ENCODE measurements at regions not wholly inside any gene's neighbourhood (a gene's known extent, or its start where the extent isn't known, plus 50 kb on each side); places are given as distances from the start of the nearest gene placed in this dataset.

DNA sequence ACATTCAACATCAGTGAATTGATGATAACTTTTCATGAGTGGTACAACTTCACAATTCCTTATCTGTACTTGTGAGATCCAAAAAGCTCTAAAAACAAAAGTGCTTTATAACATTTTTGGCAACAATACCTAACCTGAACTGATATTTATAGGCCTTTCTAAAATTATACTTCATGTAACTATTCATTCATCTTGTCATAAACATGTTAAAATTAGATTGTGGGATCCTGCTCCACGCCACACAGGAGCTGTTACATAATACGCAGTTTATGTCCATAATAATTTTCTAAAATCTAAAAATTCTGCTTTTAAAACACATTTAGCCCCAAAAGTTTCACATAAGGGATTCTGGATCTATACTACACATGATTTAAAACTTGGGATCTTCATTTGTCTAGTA, 908.5 kb upstream of the CHAC2 start:
- no peak for TF ChIP-seq CTCF (IDR thresholded peaks at IDR 0.05; ENCODE audit: insufficient read depth, low read length, poor library complexity, severe bottlenecking)
- no peak for TF ChIP-seq EZH2phosphoT487 (conservative IDR thresholded peaks at IDR 0.05; ENCODE audit: low read length)
- no peak overlapping the region for H3K4me2 ChIP-seq (ENCODE audit: low read depth, low read length, poor library complexity, severe bottlenecking)
- H3K36me3 ChIP-seq (ENCODE audit: low read length) = no peaks in the 10 kb centered on the region
- no peak overlapping the region for H3K27ac ChIP-seq (ENCODE audit: low read depth, low read length)
- no peak overlapping the region for H3K9ac ChIP-seq (ENCODE audit: low read length)
- H3K9me3 ChIP-seq (ENCODE audit: insufficient read depth, low read length) = no peaks in the 10 kb centered on the region
- no peak overlapping the region for H3K4me3 ChIP-seq (ENCODE audit: insufficient read depth, low read length, poor library complexity, severe bottlenecking)
- H3K27me3 ChIP-seq (ENCODE audit: low read length) = no peaks in the 10 kb centered on the region
- H3K79me2 ChIP-seq (ENCODE audit: insufficient read depth, low read length) = no peaks in the 10 kb centered on the region
- H3F3A ChIP-seq (ENCODE audit: insufficient read depth) = no peaks in the 10 kb centered on the region
- H3K9me2 ChIP-seq (replicated peaks; ENCODE audit: insufficient read depth, low read length) = no peaks in the 10 kb centered on the region
- no peaks in the 10 kb centered on the region for H4K20me1 ChIP-seq (ENCODE audit: low read depth, low read length)
- no peak overlapping the region for H2AFZ ChIP-seq (ENCODE audit: low read depth, low read length, severe bottlenecking)

DNA sequence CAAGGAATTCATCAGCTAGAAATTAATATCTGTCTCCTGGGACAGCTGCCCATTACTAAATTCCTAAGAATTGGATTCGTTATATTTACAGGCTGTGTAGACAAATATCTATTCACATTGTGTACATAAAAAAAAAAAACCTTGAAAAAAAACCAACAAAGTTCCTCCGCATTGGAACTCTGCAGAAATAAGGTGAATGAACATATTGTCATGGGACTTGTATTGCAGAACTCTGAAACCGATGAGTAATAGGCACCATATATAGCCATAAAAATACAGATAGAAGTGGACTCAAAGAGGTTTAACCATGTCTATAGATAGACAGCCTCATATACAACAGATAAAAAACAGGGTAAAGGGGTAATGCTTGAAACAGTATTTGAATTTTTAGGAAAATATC, 909.9 kb upstream of the CHAC2 start:
- no peaks in the 10 kb centered on the region for H3K9me2 ChIP-seq (replicated peaks; ENCODE audit: insufficient read depth, low read length)
- H3K4me3 ChIP-seq (ENCODE audit: insufficient read depth, low read length, poor library complexity, severe bottlenecking) = no peak overlapping the region
- H3K9ac ChIP-seq (ENCODE audit: low read length) = no peak overlapping the region
- H3K27me3 ChIP-seq (ENCODE audit: low read length) = no peaks in the 10 kb centered on the region
- no peak overlapping the region for H3K27ac ChIP-seq (ENCODE audit: low read depth, low read length)
- TF ChIP-seq CTCF (IDR thresholded peaks at IDR 0.05; ENCODE audit: insufficient read depth, low read length, poor library complexity, severe bottlenecking) = no peak
- no peak for TF ChIP-seq EZH2phosphoT487 (conservative IDR thresholded peaks at IDR 0.05; ENCODE audit: low read length)
- H3K79me2 ChIP-seq (ENCODE audit: insufficient read depth, low read length) = no peaks in the 10 kb centered on the region
- no peak overlapping the region for H3K4me2 ChIP-seq (ENCODE audit: low read depth, low read length, poor library complexity, severe bottlenecking)
- no peaks in the 10 kb centered on the region for H4K20me1 ChIP-seq (ENCODE audit: low read depth, low read length)
- H2AFZ ChIP-seq (ENCODE audit: low read depth, low read length, severe bottlenecking) = no peak overlapping the region
- H3K9me3 ChIP-seq (ENCODE audit: insufficient read depth, low read length) = no peaks in the 10 kb centered on the region
- H3K36me3 ChIP-seq (ENCODE audit: low read length) = no peaks in the 10 kb centered on the region
- no peaks in the 10 kb centered on the region for H3F3A ChIP-seq (ENCODE audit: insufficient read depth)

DNA sequence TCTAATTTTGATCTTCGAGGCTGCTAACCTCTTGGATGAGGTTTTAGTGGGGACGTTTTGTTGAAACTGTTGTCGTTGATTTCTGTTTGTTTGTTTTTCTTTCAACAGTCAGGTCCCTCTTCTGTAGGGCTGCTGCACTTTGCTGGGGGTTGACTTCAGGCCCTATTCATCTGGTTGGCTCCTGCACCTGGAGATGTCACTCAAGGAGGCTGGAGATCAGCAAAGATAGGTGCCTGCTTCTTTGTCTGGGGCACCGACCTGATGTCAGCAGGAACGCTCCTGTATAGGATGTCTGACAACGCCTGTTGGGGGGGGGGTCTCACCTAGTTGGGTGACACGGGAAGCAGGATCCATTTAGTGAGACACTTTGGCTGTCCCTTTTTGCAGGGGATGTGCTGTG, 915.6 kb upstream of the CHAC2 start:
- no peak for TF ChIP-seq EZH2phosphoT487 (conservative IDR thresholded peaks at IDR 0.05; ENCODE audit: low read length)
- no peaks in the 10 kb centered on the region for H3K9me2 ChIP-seq (replicated peaks; ENCODE audit: insufficient read depth, low read length)
- H3K9ac ChIP-seq (ENCODE audit: low read length) = no peak overlapping the region
- H3K4me2 ChIP-seq (ENCODE audit: low read depth, low read length, poor library complexity, severe bottlenecking) = no peak overlapping the region
- no peaks in the 10 kb centered on the region for H3K36me3 ChIP-seq (ENCODE audit: low read length)
- H3K27me3 ChIP-seq (ENCODE audit: low read length) = no peaks in the 10 kb centered on the region
- H3K9me3 ChIP-seq (ENCODE audit: insufficient read depth, low read length) = no peaks in the 10 kb centered on the region
- no peak overlapping the region for H2AFZ ChIP-seq (ENCODE audit: low read depth, low read length, severe bottlenecking)
- H3K27ac ChIP-seq (ENCODE audit: low read depth, low read length) = no peak overlapping the region
- H4K20me1 ChIP-seq (ENCODE audit: low read depth, low read length) = no peaks in the 10 kb centered on the region
- no peaks in the 10 kb centered on the region for H3K79me2 ChIP-seq (ENCODE audit: insufficient read depth, low read length)
- H3K4me3 ChIP-seq (ENCODE audit: insufficient read depth, low read length, poor library complexity, severe bottlenecking) = no peak overlapping the region
- H3F3A ChIP-seq (ENCODE audit: insufficient read depth) = no peaks in the 10 kb centered on the region

- no peaks in the 10 kb centered on the region for H3K9me3 ChIP-seq (ENCODE audit: insufficient read depth, low read length)
- H2AFZ ChIP-seq (ENCODE audit: low read depth, low read length, severe bottlenecking) = no peak overlapping the region
- no peak for TF ChIP-seq CTCF (IDR thresholded peaks at IDR 0.05; ENCODE audit: insufficient read depth, low read length, poor library complexity, severe bottlenecking)
- no peak for TF ChIP-seq EZH2phosphoT487 (conservative IDR thresholded peaks at IDR 0.05; ENCODE audit: low read length)
These were observed 922.7 kb upstream of the CHAC2 start for GRCh38 chr2:52844701-52845423.

More at GRCh38 chr2:52844701-52845423, 922.7 kb upstream of the CHAC2 start:
- H3K4me3 ChIP-seq (ENCODE audit: insufficient read depth, low read length, poor library complexity, severe bottlenecking) = no peak overlapping the region
- H3K79me2 ChIP-seq (ENCODE audit: insufficient read depth, low read length) = no peaks in the 10 kb centered on the region
- no peaks in the 10 kb centered on the region for H4K20me1 ChIP-seq (ENCODE audit: low read depth, low read length)
- H3K36me3 ChIP-seq (ENCODE audit: low read length) = no peaks in the 10 kb centered on the region
- H3K27me3 ChIP-seq (ENCODE audit: low read length) = no peaks in the 10 kb centered on the region
- H3F3A ChIP-seq (ENCODE audit: insufficient read depth) = no peaks in the 10 kb centered on the region
- H3K4me2 ChIP-seq (ENCODE audit: low read depth, low read length, poor library complexity, severe bottlenecking) = no peak overlapping the region
- H3K9ac ChIP-seq (ENCODE audit: low read length) = no peak overlapping the region
- H3K27ac ChIP-seq (ENCODE audit: low read depth, low read length) = no peak overlapping the region
- no peaks in the 10 kb centered on the region for H3K9me2 ChIP-seq (replicated peaks; ENCODE audit: insufficient read depth, low read length)

Measured in SU-DHL-6 (cell line).